ENCODE measurements at regions not wholly inside any gene's neighbourhood (a gene's known extent, or its start where the extent isn't known, plus 50 kb on each side); places are given as distances from the start of the nearest gene placed in this dataset.

- no peak for ATAC-seq (ENCODE audit: poor library complexity)
- Histone ChIP-seq H3K4me3 (ENCODE audit: low read length) (no peak overlapping the region), H3K9me3 (ENCODE audit: control insufficient read depth in 1 of 2, insufficient read depth in 1 of 2, low read length in 2 of 2) (peaks cover 12 to 14% of the 10 kb centered on the region in 2 experiments), H3K4me1 (ENCODE audit: insufficient read depth, low read length) (no peaks in the 10 kb centered on the region), H3K27ac (ENCODE audit: low read depth in 1 of 2, low read length in 2 of 2) (no peak overlapping the region), H3K27me3 (ENCODE audit: control insufficient read depth in 1 of 2, insufficient read depth in 2 of 2, low read length in 2 of 2) (no peaks in the 10 kb centered on the region), H3K36me3 (ENCODE audit: insufficient read depth, low read length) (no peaks in the 10 kb centered on the region)
- Mint-ChIP-seq H3K9me3 (peaks cover 25% of the 10 kb centered on the region), H3K4me1 (ENCODE audit: low read depth) (no peaks in the 10 kb centered on the region), H3K36me3 (ENCODE audit: low read depth) (no peaks in the 10 kb centered on the region), H3K27ac (no peak overlapping the region), H3K27me3 (no peaks in the 10 kb centered on the region), H3K4me3 (no peak overlapping the region)
- CTCF ChIA-PET = no interaction called here
- intact Hi-C loops (cut with DNase I, micrococcal nuclease) = no loop called here
- no peak for DNase-seq
- POLR2A ChIA-PET = no interaction called here
- TF ChIP-seq CTCF (IDR thresholded peaks at IDR 0.05) = no peak
Observed at GRCh38 chr11:23997356-23997755, 499.5 kb upstream of the LUZP2 start.

GRCh38 chr11:24005202-24005876 is 491.5 kb upstream of the LUZP2 start:
- ATAC-seq (ENCODE audit: poor library complexity) = no peak
- Histone ChIP-seq H3K27me3 (ENCODE audit: control insufficient read depth in 1 of 2, insufficient read depth in 2 of 2, low read length in 2 of 2) (no peaks in the 10 kb centered on the region), H3K4me3 (ENCODE audit: low read length) (no peak overlapping the region), H3K36me3 (ENCODE audit: insufficient read depth, low read length) (no peaks in the 10 kb centered on the region), H3K9me3 (ENCODE audit: control insufficient read depth in 1 of 2, insufficient read depth in 1 of 2, low read length in 2 of 2) (peaks cover 2 to 6% of the 10 kb centered on the region in 2 experiments), H3K27ac (ENCODE audit: low read depth in 1 of 2, low read length in 2 of 2) (no peak overlapping the region), H3K4me1 (ENCODE audit: insufficient read depth, low read length) (no peaks in the 10 kb centered on the region)
- no peaks in the 10 kb centered on the region for H3K4me1 Mint-ChIP-seq (ENCODE audit: low read depth)
- no peak for DNase-seq
- H3K9me3 Mint-ChIP-seq = peaks cover 16% of the 10 kb centered on the region
- no peak overlapping the region for H3K4me3 Mint-ChIP-seq
- ChIA-PET CTCF (no interaction called here), POLR2A (no interaction called here)
- no peak overlapping the region for H3K27ac Mint-ChIP-seq
- no peaks in the 10 kb centered on the region for H3K27me3 Mint-ChIP-seq
- TF ChIP-seq CTCF (IDR thresholded peaks at IDR 0.05) = no peak
- H3K36me3 Mint-ChIP-seq (ENCODE audit: low read depth) = no peaks in the 10 kb centered on the region
- intact Hi-C loops (cut with DNase I, micrococcal nuclease) = no loop called here

- no peaks in the 10 kb centered on the region for H3K27me3 ChIP-seq (ENCODE audit: control insufficient read depth in 1 of 2, insufficient read depth in 2 of 2, low read length in 2 of 2)
- no peak for ATAC-seq (ENCODE audit: poor library complexity)
- H3K36me3 ChIP-seq (ENCODE audit: insufficient read depth, low read length) = no peaks in the 10 kb centered on the region
- no peaks in the 10 kb centered on the region for H3K4me1 ChIP-seq (ENCODE audit: insufficient read depth, low read length)
- Mint-ChIP-seq H3K4me1 (ENCODE audit: low read depth) (no peaks in the 10 kb centered on the region), H3K27ac (no peak overlapping the region), H3K36me3 (ENCODE audit: low read depth) (no peaks in the 10 kb centered on the region), H3K9me3 (peaks cover 17% of the 10 kb centered on the region), H3K27me3 (no peaks in the 10 kb centered on the region), H3K4me3 (no peak overlapping the region)
- POLR2A ChIA-PET = no interaction called here
- DNase-seq = no peak
- H3K9me3 ChIP-seq (ENCODE audit: control insufficient read depth in 1 of 2, insufficient read depth in 1 of 2, low read length in 2 of 2) = no peaks in the 10 kb centered on the region
- TF ChIP-seq CTCF (IDR thresholded peaks at IDR 0.05) = no peak
- CTCF ChIA-PET = no interaction called here
- no peak overlapping the region for H3K27ac ChIP-seq (ENCODE audit: low read depth in 1 of 2, low read length in 2 of 2)
- no peak overlapping the region for H3K4me3 ChIP-seq (ENCODE audit: low read length)
- intact Hi-C loops (cut with DNase I, micrococcal nuclease) = no loop called here
Observed at GRCh38 chr11:24043842-24044241, 453.0 kb upstream of the LUZP2 start.
